NCI-H2196 treated with DMSO at 0.1 percent for 48 hours (cell line): ENCODE measurements at regions not wholly inside any gene's neighbourhood (a gene's known extent, or its start where the extent isn't known, plus 50 kb on each side); places are given as distances from the start of the nearest gene placed in this dataset.

Experiments used
- DNase-seq: peaks from one replicate; lab custom pipeline; 2025; ENCODE audit not compliant: unreplicated experiment; lab: John Stamatoyannopoulos, UW

DNA sequence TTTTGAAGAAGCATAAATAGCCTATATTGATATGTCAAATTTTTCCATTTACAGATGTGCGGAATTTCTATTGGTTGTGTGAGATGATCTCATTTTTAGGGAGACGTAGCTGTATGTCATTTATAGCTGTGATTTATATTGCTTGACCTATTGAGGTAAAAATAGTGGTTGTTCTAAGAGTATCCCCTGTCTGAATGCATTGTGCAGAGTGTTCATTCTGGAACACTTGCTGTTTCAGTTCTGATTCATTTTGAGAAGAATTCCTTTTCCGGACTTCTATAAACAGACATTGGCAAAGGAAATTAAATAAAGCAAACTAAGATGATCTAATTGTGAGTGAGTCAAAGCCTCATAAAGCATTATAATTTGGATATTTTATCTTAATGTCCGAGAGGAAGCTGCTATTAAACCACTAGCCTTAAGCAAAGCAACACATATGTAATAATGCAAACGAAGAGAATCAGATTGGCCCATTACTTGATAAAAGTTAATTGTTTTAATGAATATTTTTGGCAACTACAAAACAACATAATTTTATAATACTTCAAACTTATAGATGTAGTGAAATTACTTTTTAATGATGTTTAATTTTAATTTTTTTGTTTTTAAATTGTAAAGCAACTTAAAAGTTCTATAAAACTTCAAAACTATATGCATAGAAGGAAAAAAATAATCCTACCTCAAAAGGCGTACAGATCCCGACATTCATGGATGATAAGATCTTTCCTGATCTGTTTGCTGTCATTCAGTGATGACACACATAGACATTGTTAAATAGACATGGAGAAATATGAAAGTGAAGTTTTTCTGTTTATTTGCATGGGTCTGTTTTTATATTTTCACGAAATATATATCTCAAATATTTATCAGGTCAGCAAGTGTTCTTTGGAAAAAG, 942.6 kb upstream of the SLC10A2 start:
- no peak for DNase-seq

DNA sequence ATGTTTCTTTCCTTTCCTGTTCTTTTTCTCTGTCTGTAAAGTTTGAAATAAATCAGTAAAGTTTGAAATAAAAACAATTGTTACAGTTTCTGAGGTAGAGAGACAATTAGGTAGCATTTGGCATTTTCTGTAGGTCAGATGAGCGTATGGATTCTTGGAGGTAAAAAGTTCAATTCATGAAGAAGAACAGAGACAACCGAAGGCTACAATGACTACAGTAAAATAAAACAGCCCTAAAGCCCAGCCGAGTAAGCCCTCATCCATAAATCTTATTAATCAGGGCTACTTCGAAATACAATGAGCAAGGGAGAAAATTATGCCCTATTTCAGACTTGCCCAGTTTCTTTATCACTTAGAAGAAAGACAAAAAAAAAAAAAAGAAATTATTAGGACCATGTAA, 941.9 kb upstream of the SLC10A2 start:
- no peak for DNase-seq

DNA sequence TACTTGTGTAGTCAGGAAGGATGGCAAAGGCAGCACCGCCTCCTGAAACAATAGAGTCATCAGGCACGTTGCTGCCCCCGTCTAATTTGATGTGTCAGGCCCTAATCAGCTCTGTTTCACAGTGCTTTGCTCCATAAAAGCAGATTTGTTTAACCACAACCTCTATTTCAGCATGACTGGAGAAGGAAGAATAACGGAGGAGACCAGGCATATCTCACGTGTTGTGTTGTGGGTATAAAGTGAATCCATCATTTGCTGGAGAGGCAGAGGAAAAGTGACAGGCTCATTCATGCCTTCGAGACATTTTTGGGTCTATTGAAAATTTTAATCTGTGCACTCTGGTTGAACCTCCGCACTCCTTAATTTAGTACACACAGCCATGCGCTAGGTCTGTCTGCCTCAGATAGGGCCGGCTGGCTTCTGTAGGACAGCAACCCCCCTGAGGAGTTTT, 940.4 kb upstream of the SLC10A2 start:
- DNase-seq = no peak

DNA sequence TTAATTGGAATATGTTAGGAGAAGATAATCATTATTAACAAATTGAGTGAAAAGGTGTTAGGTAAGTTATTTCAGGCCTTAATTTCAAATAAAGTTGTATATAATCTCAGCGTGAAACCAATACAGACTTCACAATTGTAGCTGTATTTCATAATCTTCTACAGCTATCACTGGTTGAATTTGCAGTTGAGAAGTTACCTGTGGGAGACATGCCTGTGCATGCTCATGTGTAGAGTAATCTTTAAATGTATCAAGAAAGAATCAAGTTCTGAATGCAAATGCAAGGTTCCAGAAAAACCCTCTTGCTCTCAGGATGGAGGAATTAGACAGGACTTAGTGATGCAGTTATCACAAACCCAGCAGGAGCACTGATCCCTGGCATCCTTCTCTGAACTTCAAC, 938.4 kb upstream of the SLC10A2 start:
- no peak for DNase-seq

DNA sequence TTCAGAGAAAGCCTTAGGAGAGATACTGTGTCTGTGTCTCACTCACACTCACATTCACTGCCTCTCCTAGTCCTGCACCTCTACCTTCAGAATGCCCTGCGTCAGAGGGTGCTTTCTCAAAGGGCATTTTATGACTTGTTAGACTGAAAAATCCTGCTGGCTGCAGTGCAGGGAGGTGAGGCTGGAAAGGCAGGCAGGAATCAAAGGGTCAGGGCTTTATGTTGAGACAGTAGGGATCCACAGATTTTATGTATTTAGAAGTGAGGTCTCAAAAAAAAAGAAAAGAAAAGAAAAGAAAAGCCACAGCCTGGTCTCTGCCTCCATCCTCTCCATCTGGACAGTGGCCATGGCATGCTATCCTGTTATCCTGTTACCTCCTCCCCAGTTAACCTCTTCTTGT, 936.0 kb upstream of the SLC10A2 start:
- no peak for DNase-seq

DNA sequence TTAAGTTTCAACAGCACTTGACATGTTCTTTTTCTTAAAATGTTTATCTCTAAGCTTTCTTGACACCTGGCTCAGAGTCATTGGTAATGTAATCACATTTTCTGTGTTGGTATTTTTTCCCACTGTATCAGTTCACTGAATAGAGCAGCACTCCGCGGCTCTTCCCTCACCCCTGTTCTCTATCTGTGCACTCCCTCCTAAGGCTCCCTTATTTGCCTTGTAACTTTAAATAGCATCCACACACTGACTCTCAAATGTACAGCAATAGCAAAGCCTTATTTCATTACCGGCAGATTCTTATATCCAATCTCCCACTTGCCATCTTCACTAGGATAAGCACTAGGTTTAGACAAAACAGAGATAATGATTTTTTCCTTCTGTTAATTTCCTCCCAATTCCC, 935.5 kb upstream of the SLC10A2 start:
- no peak for DNase-seq

DNA sequence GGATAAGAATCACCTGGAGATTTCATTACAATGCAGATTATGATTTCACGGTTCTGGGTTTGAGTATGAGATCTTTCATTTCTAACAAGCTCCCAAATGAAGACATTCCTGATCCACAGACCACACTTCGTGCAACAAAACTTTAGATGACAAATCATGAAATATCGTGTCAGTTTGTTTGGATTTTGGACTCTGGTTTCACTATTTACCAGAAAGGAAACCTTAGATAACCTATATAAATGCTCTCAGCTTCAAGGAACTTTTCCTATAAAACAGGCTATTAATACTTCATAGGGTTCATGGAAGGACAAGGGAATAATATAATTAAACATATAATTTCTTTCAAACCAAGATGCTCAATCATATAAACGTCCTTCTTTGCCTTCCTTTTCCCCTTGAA, 930.5 kb upstream of the SLC10A2 start:
- no peak for DNase-seq

DNA sequence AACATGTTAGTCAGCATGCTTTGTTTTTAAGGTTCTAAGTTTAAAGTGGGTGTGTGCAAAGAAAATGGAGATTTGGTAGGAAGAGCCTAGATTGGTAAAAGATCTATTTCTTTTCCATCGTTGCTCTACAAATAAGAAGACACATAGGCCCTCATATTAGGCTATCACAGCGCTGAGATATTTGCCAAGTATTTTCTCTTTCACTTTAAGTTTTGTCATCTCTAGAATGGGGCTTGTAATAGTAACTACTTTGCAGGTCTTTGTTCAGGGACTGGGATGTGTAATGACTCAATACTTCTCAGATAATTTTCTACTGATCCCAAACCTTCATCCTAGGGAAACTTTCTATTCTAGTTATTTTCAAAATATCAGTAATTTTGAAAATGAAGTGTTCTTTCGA, 917.7 kb upstream of the SLC10A2 start:
- DNase-seq = no peak

DNA sequence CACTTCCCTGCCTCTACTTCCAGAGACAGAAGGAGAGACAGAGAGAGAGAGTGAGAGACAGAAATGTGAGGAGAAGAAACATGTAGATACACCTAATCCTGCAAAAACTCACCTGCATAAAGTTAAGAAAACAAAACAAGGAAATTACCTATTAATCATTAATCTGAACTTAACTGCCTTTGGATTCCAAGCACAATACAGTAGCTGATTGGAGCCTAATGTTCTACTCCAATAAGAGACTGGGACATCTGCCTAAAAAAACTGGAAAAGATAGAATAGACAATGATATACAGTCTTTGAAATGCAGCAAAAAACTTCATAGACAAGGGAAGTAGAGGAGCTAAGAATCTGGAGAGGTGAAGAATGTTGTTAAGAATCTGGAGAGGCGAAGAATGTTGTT, 910.2 kb upstream of the SLC10A2 start:
- no peak for DNase-seq

DNA sequence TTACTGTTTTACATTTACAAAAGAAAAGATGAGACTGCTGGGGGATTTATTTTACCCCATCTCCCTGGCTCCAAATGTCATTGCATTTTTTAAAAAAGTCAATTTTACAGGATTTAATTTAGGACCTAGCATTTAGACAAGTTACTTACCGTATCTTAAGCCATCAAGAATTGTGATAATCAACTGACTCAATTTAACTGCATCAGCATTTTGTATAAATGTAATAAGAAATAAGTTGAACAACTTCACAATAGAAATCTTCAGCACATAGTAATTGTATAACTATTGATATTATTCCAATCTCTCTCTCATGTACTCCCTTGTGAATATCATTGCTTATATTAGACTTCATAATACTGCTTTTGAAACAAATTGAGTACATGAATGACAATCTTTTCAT, 907.5 kb upstream of the SLC10A2 start:
- no peak for DNase-seq

DNA sequence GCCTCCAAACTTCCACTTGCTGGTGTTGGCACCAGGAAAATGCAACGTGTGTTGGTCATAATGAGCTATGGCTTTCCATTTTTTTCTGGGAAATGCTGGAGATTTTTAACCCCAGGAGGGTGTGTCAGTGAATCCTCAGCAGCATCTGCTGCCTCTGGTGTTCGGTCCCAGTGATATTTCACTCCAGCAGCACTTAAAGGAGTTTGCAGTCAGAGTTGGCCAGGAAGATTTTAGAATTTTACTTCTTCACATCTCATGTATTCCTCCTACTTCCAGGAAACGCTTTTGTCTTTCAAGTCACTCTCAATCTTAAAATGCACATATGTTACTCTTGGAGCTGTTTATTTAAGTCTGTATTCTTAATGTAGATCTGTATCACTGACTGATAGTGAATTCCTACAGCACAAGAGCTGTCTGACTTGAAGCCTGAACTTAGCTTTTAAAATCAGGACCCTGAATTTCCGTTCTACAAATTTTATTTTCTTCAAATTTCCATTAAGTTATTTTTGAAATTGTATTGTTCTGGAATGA, 903.4 kb upstream of the SLC10A2 start:
- no peak for DNase-seq

DNA sequence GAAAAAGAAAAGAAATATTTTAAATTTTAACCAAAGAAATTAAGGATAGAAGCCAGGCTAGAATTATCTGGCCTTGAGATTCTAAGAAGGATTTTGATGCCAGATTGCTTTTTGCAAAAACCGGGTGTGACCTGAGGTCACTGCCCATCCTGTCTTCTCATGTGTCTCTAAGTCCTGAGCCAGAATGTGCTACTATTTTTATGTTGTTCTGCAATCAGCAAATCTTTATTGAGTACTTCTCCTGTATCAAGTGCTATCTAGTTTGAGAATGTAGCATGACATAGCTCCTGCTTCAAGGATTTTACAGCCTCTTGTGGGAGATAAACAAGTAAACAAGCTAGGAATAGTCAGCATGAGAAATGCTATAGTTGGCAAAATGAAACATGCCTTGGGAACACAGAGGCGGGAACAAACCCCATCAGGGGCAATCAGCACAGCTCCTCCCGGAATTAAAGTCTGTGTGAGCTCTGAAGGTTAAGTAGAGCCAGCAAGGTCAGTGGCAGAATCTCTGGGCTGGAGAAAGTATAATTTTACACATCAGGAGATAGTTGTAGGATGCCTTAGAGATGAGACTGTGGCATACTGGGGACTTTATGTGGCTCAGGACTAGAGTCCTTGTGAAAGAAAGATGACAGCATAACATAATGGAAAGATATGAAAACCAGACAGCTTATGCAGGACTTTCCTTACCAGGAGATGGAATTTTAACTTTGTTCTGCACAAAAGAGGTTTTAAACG, 899.5 kb upstream of the SLC10A2 start:
- no peak for DNase-seq

DNA sequence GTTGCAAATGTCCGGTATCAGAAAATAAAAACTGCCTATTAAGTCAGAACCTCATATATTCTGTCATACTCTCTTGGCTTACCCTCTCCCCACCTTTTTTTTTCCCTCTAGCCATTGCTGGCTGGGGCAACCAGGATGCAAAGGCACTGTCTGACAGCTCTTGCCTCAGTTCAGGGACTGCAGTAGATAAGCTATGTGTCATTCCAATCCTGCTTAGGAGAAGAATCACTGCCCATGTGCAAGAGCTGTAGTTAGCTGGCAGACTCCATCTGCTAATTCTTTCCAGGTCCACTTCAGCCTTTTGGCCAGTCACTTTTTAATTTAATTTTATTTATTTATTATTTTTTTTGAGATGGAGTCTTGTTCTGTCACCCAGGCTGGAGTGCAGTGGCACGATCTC, 895.6 kb upstream of the SLC10A2 start:
- DNase-seq = no peak

DNA sequence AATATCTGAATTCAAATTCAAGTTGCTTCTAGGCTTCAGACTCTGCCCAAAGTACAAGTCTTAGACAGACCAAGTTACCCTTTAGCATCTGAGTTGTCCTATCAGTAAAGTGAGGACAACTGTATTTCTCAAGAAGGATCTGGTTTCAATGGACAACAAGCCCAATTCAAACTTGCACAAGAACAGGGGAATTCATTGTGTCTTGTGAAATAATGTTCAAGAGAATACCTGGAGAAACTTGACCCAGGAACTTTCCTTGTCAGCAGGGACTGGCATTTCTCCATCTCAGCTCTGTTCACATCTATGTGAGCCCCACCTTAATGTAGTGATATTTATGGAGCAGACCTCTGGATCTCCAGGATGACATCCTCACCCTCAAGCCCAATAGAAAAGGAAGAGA, 894.9 kb upstream of the SLC10A2 start:
- DNase-seq = no peak

DNA sequence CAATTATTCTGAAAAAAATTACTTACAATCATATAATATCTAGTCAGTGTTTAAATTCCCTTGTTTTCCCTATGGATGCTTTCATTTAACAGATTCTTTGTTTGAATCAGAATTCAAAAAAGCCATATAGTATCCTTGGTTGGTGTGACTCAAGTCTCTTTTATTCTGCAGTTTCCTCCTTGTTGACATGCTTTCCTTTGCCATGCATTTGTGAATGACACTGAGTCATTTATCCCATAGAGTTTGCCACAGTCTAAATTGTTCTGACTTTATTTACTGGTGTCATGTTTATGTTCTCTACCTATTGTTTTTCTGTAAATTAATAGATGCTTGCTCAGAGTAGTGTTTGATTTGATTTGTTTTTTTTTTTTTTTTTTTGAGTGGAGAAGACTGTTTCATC, 893.8 kb upstream of the SLC10A2 start:
- no peak for DNase-seq

DNA sequence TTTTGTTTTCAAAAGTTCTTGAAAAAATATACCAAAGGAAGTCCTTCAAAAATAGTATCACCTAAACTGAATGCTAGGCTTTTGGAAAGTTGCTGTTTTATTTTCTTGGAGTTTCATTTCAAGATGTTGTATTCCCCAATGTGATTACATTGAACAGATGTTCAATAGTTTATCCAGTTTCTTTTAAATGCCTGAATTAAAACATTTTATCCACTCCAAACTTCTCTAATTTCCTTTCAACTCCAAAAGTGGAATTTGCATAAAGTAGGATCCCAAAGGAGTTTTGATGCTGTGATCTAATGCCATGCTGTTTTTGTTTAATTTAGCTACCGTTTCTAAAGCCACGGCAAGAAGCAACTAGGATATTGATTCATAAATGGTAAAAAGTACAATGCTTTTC, 892.5 kb upstream of the SLC10A2 start:
- no peak for DNase-seq

DNA sequence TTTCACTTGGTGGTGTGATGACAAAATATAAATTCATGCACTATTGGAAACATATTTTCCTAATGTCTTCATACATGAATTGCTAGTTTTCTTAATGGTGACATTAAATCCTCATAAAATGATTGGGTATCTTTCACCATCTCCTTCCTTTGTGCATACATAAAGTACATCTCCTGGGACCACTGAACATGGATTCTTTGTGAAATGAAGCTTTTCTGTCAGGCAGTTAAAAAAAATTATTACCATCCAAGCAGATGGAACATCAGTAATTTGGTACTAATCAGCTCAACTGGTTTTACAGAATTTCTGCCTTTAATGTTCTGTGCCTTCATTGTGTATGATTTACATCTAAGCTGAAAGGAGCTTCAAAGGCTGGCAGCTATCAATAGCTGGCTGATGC, 891.7 kb upstream of the SLC10A2 start:
- no peak for DNase-seq

DNA sequence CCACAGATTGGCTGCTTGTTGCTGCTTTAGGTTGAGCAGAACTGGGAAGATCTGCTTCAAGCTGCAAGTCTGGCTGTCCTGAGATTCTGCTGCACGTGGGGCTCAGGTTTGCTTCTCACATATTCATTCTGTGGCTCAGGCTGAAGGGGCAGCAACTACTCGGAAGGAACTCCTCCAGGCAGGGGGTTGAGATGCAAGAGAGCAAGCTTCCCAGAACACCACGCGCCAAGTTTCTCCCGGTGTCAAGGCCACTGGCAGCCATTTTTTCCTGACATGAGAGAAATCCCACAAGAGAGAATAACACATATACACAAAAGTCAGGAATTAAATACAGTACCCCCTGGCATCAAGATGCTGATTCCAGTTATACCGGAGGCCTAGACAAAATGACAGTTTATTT, 887.6 kb upstream of the SLC10A2 start:
- no peak for DNase-seq

DNA sequence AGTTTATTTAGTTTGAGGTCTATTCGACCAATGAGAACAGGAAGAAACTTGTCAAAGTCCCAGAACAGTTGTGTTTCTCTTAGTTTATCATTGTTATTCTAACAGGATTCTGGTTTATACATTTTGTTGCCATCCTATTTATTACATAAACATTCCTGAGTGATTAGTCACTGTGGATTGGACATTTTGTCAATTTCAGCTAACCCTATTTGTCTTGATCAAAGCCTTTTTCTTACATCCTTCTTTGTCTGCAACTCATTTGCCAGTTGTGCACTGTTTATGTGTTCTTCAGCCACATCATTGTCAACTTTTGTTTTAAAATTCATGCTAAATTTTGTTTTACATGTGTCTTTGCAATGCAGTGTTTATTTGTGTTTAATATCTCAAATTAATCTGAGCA, 886.0 kb upstream of the SLC10A2 start:
- no peak for DNase-seq

DNA sequence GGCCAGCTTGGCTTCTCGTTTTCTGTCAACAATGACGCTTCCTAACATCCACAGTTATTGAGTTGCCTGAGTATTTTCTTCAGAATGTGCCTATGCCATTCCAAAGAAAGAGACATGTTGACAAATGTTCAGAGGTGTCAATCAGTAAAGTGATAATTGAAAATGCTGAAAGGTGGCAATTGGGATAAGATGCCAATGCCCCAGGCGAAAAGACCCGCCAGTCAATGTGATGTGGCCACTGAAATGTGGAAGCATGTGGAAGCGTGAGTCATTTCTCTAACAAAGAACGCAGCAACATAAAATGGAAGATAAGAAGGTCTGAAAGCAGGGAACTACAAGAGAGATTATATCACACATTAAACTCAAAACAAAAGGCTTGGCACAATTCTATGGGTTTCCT, 882.2 kb upstream of the SLC10A2 start:
- no peak for DNase-seq

DNA sequence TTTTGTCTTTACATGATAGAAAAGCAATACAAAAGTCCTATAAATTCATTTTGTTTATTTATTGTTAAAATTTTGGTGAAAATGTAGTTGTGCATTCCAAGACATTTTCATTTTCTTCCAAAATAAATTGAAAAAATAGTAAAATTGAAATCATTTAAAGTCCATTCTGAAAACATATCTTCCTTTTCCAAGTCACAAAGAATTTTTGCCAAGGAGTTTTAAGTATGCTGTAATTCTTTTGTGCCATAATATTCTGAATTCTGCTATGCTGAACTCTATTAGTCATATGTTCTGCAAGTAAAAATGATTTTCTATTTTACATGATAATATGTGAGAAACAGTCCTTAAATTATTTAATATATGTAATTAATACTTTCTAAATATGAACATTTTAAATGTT, 879.6 kb upstream of the SLC10A2 start:
- no peak for DNase-seq

DNA sequence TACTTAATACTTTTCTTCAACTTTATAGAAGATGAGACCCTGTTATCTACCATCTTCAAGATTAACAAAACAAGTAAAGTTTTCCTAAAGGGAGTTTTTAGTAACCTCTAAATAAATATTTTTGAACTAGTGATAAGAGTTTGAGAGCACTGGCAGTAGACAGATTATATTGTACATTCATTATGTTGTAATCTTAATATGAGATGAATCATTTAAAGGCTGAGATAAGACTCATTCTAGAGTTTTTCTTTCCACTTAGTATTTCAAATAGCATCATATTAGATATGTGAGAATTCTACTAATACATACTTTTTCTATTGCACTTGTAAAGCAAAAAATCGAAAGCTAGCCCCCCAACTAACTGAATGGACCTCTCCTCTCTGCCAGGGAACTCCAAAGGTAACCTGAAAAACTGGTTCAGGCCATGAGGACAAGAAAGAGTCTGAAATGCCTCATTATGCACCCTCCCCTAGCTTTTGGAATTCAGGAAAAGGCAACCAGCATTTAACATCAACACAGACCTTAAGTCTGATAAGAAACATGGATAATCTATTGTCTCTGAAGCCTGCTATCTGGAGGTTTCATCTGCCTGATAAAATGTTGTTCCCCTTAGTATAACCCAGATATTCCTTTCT, 875.4 kb upstream of the SLC10A2 start:
- no peak for DNase-seq
